Limb (tissue), 2 donors: ENCODE measurements at regions not wholly inside any gene's neighbourhood (a gene's known extent, or its start where the extent isn't known, plus 50 kb on each side); places are given as distances from the start of the nearest gene placed in this dataset.

Source experiments
- DNase-seq, 2 donors: peaks; one replicate each; pipeline ENCODE4 v3.0.0-alpha.2; 2016; ENCODE audit errors: extremely low spot score in 2 of 2

GRCh38 chr10:4352414-4352961 lies 473.5 kb upstream of the AKR1E2 start:
- DNase-seq: no peak

GRCh38 chr10:4351723-4352413 lies 474.1 kb upstream of the AKR1E2 start:
- no peak for DNase-seq

GRCh38 chr10:4347397-4347796 lies 478.6 kb upstream of the AKR1E2 start:
- DNase-seq: no peak

- DNase-seq: no peak
Measured at GRCh38 chr10:4345877-4346646, 479.9 kb upstream of the AKR1E2 start.

- DNase-seq: peak; percentile 71 to 85
Measured at GRCh38 chr10:4344492-4344994, 481.5 kb upstream of the AKR1E2 start.

- DNase-seq: no peak
Measured at GRCh38 chr10:4343873-4344272, 482.1 kb upstream of the AKR1E2 start.

GRCh38 chr10:4343091-4343490 lies 482.9 kb upstream of the AKR1E2 start:
- no peak for DNase-seq

- no peak for DNase-seq
Measured at GRCh38 chr10:4338768-4339167, 487.2 kb upstream of the AKR1E2 start.

GRCh38 chr10:4337563-4337962 lies 488.4 kb upstream of the AKR1E2 start:
- no peak for DNase-seq

- no peak for DNase-seq
Measured at GRCh38 chr10:4334871-4335270, 491.1 kb upstream of the AKR1E2 start.

- no peak for DNase-seq
Measured at GRCh38 chr10:4334015-4334414, 492.0 kb upstream of the AKR1E2 start.

- DNase-seq: no peak
Measured at GRCh38 chr10:4333459-4333894, 492.5 kb upstream of the AKR1E2 start.

GRCh38 chr10:4332764-4333458 lies 493.1 kb upstream of the AKR1E2 start:
- no peak for DNase-seq

GRCh38 chr10:4331150-4331549 lies 494.9 kb upstream of the AKR1E2 start:
- no peak for DNase-seq

GRCh38 chr10:4330636-4331035 lies 495.4 kb upstream of the AKR1E2 start:
- no peak for DNase-seq

GRCh38 chr10:4329225-4329624 lies 496.8 kb upstream of the AKR1E2 start:
- DNase-seq: no peak

GRCh38 chr10:4326647-4327046 lies 499.4 kb upstream of the AKR1E2 start:
- DNase-seq: no peak

- no peak for DNase-seq
Measured at GRCh38 chr10:4319870-4320367, 506.1 kb upstream of the AKR1E2 start.

GRCh38 chr10:4316161-4316810 lies 509.7 kb upstream of the AKR1E2 start:
- DNase-seq: no peak

- DNase-seq: peak; percentile 56 to 79
Measured at GRCh38 chr10:4315551-4315950, 510.5 kb upstream of the AKR1E2 start.

- DNase-seq: no peak
Measured at GRCh38 chr10:4313051-4313450, 513.0 kb upstream of the AKR1E2 start.
